GM18502 (cell line): ENCODE measurements at regions not wholly inside any gene's neighbourhood (a gene's known extent, or its start where the extent isn't known, plus 50 kb on each side); places are given as distances from the start of the nearest gene placed in this dataset.

Experiments used
- ATAC-seq: cut with Tn5 transposase; IDR thresholded peaks from one replicate; pipeline ENCODE4 v1.9.1; 2021; ENCODE audit warnings: mild to moderate bottlenecking; ENCODE audit not compliant: unreplicated experiment, poor library complexity

- ATAC-seq: no peak
Measured at GRCh38 chr3:76834657-76835056, 205.2 kb upstream of the ROBO2 start.

DNA sequence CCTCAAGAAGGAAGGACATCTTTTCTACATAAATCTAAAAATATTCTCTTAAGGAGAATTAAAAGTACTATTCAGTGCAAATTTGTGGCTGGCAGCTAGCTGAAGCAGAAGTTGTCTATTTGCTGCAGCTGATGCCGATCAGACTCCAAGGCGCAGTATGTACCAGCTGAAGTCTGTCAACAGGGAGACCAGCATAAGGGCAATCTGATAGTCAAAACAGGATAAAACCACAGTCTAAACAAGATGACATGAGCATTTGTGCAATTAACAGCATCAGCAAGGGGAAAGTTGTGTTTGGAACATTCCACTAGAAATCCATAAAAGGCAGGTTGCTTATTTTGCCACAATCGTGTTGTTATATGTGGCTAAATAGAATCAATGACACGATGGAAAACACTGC, 198.2 kb upstream of the ROBO2 start:
- no peak for ATAC-seq

- ATAC-seq: no peak
Measured at GRCh38 chr3:76842216-76842615, 197.7 kb upstream of the ROBO2 start.

GRCh38 chr3:76855451-76855850, 184.4 kb upstream of the ROBO2 start:
- ATAC-seq: no peak

- no peak for ATAC-seq
Measured at GRCh38 chr3:76859596-76859995, 180.3 kb upstream of the ROBO2 start.

DNA sequence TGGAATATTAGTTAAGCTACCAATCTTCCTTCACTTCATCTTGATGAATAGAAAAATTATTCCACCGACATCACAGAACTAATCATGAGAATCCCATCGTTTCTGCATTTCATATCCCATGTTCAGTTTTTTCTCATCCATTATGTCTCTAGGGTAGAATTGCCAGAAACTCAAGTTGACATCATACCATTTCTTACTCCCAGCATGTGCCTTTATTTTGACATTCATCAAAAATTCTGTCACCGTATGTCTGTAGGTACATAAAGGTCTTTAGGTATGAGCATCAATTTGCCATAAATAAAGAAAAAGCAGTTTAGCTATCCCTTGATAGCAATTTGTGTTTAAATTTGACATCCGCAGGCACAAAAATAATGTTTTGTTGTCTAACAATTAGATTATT, 175.5 kb upstream of the ROBO2 start:
- ATAC-seq: no peak

GRCh38 chr3:76866729-76867408, 173.0 kb upstream of the ROBO2 start:
- no peak for ATAC-seq

- no peak for ATAC-seq
Measured at GRCh38 chr3:76869726-76870384, 170.0 kb upstream of the ROBO2 start.

DNA sequence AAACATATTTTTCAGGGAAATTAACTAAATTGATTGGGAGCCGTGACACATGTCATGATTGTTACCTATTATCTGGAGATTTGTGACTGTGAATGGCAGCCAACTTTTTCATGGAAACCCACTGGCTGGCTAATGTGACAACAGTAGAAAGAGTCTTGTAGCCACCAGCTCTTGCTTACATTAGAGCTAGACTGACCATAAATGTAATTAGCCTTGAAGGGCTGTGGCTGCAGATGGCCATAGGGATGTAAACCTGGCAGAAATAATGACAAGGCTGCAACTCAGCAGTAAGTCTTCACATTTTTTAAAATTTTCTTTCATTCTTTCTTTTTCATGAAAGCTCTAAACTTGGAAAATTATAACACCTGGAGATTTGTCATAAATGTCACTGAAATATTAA, 168.2 kb upstream of the ROBO2 start:
- no peak for ATAC-seq

DNA sequence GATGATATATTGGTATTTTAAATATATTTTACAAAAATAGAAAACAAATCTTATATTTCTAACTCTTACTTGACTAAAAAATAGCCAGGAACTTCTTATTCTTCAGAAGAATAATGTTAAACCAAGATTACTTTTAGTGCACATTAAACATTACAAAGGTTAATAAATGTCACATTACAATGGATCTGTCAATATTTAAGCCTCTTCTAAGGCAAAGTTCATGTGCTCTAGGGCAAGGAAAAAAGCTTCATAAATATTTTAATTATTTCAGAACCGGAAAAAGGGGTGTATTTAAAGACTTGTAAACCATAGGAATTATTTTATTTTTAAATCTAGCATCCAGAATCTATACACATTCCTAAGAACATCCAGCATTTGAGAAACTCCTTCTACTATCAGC, 166.9 kb upstream of the ROBO2 start:
- ATAC-seq: no peak

DNA sequence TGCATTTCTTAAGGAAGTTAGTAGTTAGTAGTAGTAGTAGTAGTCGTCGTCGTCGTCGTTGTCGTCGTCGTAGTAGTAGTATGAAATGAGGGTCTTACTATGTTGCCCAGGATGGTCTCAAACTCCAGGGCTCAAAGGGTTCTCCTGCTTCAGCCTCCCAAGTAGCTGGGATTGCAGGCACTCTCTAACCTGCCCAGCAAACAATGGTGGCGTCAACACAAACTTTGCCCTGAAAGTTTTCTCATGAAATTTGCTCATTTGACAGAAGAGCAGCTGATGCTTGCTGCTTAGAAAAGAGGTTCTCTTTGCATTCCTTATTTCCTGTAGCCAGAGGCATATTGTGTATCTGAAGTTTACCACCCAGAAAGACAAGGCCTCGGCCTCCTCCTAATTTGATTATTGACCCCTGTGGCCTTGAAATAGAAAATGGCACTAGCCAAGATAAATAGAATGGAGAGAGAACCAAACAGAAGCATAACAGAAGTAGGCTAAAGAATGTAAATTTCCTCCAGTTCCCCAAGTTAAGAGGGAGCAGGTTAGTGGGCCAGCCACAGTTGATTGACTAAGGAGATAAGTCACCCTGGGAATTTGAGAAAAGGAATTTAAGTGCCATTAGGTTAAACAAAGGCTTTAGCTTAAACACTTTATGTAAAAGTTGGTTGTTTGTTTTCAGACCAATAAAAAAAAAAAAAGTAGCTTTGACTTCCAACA, 166.2 kb upstream of the ROBO2 start:
- no peak for ATAC-seq

- no peak for ATAC-seq
Measured at GRCh38 chr3:76879959-76880358, 159.9 kb upstream of the ROBO2 start.

DNA sequence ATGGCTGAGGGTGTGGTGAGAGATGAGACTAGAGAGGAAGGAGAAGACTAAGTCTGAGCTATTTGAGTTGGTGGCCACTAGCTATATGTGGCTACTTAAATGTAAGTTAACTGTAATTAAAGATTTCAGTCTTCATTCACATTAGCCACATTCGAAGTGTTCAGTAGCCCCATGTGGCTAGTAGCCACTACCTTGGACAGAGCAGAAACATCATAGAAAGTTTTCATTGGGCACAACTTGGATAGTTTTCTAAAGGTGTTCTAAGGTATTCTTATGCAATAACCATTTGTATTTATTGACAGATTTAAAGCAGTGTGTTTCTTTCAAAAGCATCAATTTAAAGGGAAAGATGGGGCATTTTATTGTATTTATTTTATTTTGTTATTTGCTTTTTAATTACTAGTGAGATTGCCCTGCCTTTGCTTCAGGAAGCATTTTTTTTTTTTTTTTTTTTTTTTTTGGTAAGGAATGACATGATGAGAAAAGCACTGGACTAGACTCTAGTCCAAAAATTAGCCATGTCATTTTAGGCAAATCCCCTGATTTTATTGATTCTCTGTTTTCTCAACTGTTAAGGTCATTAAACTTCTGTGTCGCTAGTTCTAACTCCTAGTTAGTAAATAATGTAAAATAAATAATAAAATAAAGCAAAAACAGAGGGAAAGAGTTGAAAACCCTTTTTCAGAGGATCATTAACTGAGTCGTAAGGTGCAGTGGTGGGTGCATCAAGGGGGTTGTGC, 153.0 kb upstream of the ROBO2 start:
- no peak for ATAC-seq

- no peak for ATAC-seq
Measured at GRCh38 chr3:76888856-76889255, 151.0 kb upstream of the ROBO2 start.

DNA sequence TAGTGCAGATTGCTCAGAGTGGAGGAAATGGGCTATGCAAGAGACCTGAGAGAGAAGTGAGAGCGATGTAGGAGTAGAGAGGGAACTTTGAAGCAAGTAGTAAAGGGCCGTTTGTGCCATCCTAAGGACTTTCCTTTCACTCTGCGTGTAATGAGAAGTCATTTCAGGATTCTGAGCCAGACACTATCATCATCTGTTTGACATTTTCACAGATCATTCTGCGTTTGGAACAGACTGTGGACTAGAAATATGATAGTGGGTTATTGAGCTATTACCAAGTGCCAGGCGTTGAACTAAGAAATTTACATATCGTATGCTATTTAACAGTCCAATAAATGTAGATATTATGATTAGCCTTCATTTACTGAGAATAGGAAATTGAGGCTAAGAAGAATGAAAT, 150.0 kb upstream of the ROBO2 start:
- ATAC-seq: no peak

DNA sequence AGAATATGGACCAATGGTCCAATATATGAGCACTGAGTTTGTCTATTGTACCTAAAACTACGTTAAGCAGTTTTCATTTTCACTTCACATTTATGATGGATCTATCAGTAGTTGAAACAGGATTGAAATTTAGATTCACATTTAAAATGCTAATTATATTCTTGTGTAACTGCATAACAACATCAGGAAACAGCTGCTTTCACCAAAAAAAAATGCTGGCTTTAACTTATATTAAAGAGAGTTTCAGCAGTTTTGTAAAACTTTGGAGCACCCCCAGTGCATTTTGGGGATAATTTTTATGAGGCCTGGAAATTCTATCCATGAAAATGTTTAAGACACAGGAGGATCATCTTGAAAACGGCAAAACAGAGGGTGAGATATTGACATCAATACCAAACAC, 142.8 kb upstream of the ROBO2 start:
- no peak for ATAC-seq

DNA sequence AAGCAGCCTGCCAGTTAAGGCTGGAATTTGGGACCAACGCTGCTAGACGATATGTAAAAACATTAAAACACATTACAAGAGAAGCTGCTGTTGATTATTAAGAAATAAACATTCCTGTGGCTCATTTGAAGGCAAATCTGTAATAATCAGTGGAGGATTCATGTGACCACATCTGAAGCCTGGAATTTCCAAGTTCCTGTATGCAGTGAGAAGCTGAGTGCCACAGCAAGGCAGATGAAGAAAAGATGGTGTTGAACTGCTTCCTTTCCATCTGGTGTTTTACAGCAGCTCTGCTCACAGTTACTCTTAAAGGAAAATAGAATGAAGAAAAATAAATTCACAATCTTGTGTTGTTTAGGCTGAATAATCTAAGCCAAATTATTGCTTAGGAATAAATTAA, 139.3 kb upstream of the ROBO2 start:
- no peak for ATAC-seq

DNA sequence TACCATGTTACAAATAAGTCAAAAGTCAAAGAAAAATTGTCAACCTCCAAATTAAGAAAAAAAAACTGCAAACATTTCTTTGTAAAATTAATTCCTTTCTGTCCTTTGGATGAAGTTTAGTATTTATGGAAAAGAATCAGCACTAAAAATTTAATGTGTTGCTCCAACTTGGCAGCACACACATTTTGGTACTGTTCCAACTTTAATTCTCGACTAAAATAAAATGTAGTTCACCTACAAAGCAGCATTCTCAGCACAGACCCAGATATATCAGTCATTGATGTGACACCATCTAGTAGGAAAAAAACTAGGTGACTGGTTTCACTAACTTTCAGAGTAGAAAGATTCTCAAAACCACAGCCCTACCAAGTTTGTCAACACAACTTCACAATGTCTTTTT, 131.7 kb upstream of the ROBO2 start:
- no peak for ATAC-seq

DNA sequence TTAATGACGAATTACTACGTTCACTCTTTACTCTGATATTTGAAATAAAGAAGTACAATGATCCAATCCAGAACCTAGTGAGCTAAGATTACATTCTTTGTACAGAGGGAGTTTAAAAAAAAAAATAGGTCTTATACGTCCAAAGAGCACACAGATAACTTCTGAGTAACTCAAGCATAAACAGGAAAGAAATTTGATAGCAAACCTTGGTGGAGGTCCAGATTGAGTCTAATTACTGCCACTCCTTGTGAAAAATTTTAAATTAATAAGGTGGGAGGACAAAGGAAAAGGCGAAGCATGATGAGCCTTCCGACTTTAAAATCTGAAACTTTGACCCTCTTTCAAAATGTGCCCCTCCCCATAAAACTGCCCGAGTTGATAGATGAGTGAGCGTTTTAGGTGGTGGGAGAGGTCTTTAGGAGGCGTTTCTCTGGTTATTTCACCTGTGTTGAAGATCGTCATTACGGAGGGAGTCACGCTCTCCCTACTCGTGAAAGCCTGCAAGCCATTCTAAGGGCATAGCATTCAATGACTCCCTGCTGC, 127.0 kb upstream of the ROBO2 start:
- no peak for ATAC-seq

- no peak for ATAC-seq
Measured at GRCh38 chr3:76917436-76917835, 122.5 kb upstream of the ROBO2 start.

- ATAC-seq: no peak
Measured at GRCh38 chr3:76920511-76920910, 119.4 kb upstream of the ROBO2 start.
